ENCODE measurements at regions not wholly inside any gene's neighbourhood (a gene's known extent, or its start where the extent isn't known, plus 50 kb on each side); places are given as distances from the start of the nearest gene placed in this dataset.
"Not testable (repeated sequence)": the region's sequence is repeated elsewhere in the genome, so short reads cannot be mapped to it uniquely, and the experiment has no call there.

DNA sequence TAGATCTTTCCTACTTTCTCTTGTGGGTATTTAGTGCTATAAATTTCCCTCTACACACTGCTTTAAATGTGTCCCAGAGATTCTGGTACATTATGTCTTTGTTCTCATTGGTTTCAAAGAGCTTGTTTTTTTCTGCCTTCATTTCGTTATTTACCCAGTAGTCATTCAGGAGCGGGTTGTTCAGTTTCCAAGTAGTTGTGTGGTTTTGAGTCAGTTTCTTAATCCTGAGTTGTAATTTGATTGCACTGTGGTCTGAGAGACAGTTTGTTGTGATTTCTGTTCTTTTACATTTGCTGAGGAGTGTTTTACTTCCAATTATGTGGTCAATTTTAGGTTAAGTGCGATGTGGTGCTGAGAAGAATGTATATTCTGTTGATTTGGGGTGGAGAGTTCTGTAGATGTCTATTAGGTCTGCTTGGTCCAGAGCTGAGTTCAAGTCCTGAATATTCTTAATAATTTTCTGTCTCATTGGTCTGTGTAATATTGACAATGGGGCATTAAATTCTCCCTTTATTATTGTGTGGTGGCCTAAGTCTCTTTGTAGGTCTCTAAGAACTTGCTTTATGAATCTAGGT is 72.9 kb downstream of the NFKBIZ start:
- TF ChIP-seq CTCF (IDR thresholded peaks at IDR 0.05; ENCODE audit: low read length); EZH2 (optimal IDR thresholded peaks at IDR 0.05; ENCODE audit: low read depth, low read length): not testable (repeated sequence)

All from MM.1S (cell line).